DOHH2 (cell line): ENCODE measurements at regions not wholly inside any gene's neighbourhood (a gene's known extent, or its start where the extent isn't known, plus 50 kb on each side); places are given as distances from the start of the nearest gene placed in this dataset.

Source experiments
- CTCF ChIP-seq: fragments of 200-600 bp; sonication (generic); IDR thresholded peaks from one replicate; pipeline ENCODE4 v1.5.1; 2014; ENCODE audit warnings: antibody characterized with exemption, mild to moderate bottlenecking, low read depth, low read length; ENCODE audit not compliant: poor library complexity, severe bottlenecking
- EZH2phosphoT487 ChIP-seq: fragments of 200-600 bp; sonication (generic); IDR thresholded peaks from 2 replicates; pipeline ENCODE4 v1.6.1; 2017; ENCODE audit warnings: borderline replicate concordance, mild to moderate bottlenecking, antibody characterized with exemption, low read length, moderate library complexity, mixed read lengths

GRCh38 chr3:59321881-59322540, 272.2 kb upstream of the CFAP20DC start:
- TF ChIP-seq EZH2phosphoT487 (no peak), CTCF (no peak)
